SK-N-SH (cell line): ENCODE measurements at regions not wholly inside any gene's neighbourhood (a gene's known extent, or its start where the extent isn't known, plus 50 kb on each side); places are given as distances from the start of the nearest gene placed in this dataset.

ENCODE experiments used
- CTCF ChIP-seq: fragments of 200-600 bp; sonication (generic); IDR thresholded peaks from 2 replicates; pipeline ENCODE4 v1.6.1; 2017; ENCODE audit warnings: antibody characterized with exemption, mild to moderate bottlenecking, moderate library complexity
- FOXM1 ChIP-seq: IDR thresholded peaks from 2 replicates; pipeline ENCODE4 v1.4.0; 2012; ENCODE audit warnings: low read depth, mild to moderate bottlenecking
- MXI1 ChIP-seq: IDR thresholded peaks from 2 replicates; pipeline ENCODE4 v1.6.1; 2012; ENCODE audit warnings: mild to moderate bottlenecking, low read depth, low read length, improper control_type of control experiment
- POLR2AphosphoS5 ChIP-seq: IDR thresholded peaks from 2 replicates; pipeline ENCODE4 v1.6.1; 2012; ENCODE audit warnings: low read depth, low read length

- TF ChIP-seq POLR2AphosphoS5 = no peak
- TF ChIP-seq CTCF = no peak
- no peak for TF ChIP-seq FOXM1
- TF ChIP-seq MXI1 = no peak
Observed at GRCh38 chr4:31592293-31592692, 872.1 kb downstream of the PCDH7 start.
